Liver (tissue), 8 donors: ENCODE measurements at regions not wholly inside any gene's neighbourhood (a gene's known extent, or its start where the extent isn't known, plus 50 kb on each side); places are given as distances from the start of the nearest gene placed in this dataset.

Experiments
- DNase-seq: peaks from one replicate; pipeline ENCODE4 v3.0.0-alpha.2; 2017; ENCODE audit warnings: low spot score
- H3K27ac ChIP-seq, 2 donors: one replicate each; pipeline ENCODE4 v1.7.0; 2013; ENCODE audit warnings: inconsistent platforms in 2 of 2, low read length in 2 of 2, control low read depth in 1 of 2, low read depth in 1 of 2, mild to moderate bottlenecking in 1 of 2
- H3K27me3 ChIP-seq, 4 donors: one replicate each; pipeline versions ENCODE4 v1.6.1 to v1.7.0; 2013; ENCODE audit warnings: low read length in 3 of 4, inconsistent platforms in 1 of 4, mild to moderate bottlenecking in 1 of 4, moderate library complexity in 1 of 4; ENCODE audit not compliant: control insufficient read depth in 4 of 4, insufficient read depth in 4 of 4
- H3K36me3 ChIP-seq, 4 donors: one replicate each; pipeline versions ENCODE4 v1.6.1 to v1.7.0; 2013; ENCODE audit warnings: low read length in 3 of 4, mild to moderate bottlenecking in 3 of 4, low read depth in 1 of 4, moderate library complexity in 1 of 4; ENCODE audit not compliant: control insufficient read depth in 4 of 4, insufficient read depth in 3 of 4
- H3K4me1 ChIP-seq, 4 donors: one replicate each; pipeline versions ENCODE4 v1.6.1 to v1.7.0; 2013; ENCODE audit warnings: low read length in 3 of 4, mild to moderate bottlenecking in 3 of 4, moderate library complexity in 1 of 4; ENCODE audit not compliant: control insufficient read depth in 4 of 4, insufficient read depth in 4 of 4
- H3K4me3 ChIP-seq, 3 donors: one replicate each; pipeline versions ENCODE4 v1.6.1 to v1.7.0; 2013; ENCODE audit warnings: low read length in 3 of 3, control low read depth in 1 of 3, low read depth in 1 of 3, mild to moderate bottlenecking in 1 of 3
- H3K9ac ChIP-seq, 2 donors: one replicate each; pipeline ENCODE4 v1.7.0; 2013; ENCODE audit warnings: low read length in 2 of 2, mild to moderate bottlenecking in 2 of 2, moderate library complexity in 2 of 2, control low read depth in 1 of 2, low read depth in 1 of 2
- H3K9me3 ChIP-seq, 4 donors: one replicate each; pipeline versions ENCODE4 v1.6.1 to v1.7.0; 2013; ENCODE audit warnings: low read length in 3 of 4; ENCODE audit not compliant: control insufficient read depth in 4 of 4
- CTCF ChIP-seq: fragments of 150-350 bp; IDR thresholded peaks from 2 replicates; pipeline ENCODE4 v1.5.1; 2017; ENCODE audit warnings: improper control_type of control experiment, low read depth, low read length; ENCODE audit not compliant: missing input control
- EGR1 ChIP-seq, 2 donors: IDR thresholded peaks; 2 replicates each; pipeline ENCODE4 v1.6.1; 2016 to 2018; ENCODE audit warnings: antibody characterized with exemption in 2 of 2, low read depth in 2 of 2
- FOXA2 ChIP-seq: IDR thresholded peaks from 2 replicates; pipeline ENCODE4 v1.6.1; 2016; ENCODE audit warnings: antibody characterized with exemption
- GABPA ChIP-seq, 2 donors: IDR thresholded peaks in 1 of 2; conservative IDR thresholded peaks in 1 of 2; 2 replicates each; pipeline ENCODE4 v1.6.1; 2016; ENCODE audit warnings: antibody characterized with exemption in 2 of 2, mild to moderate bottlenecking in 1 of 2, moderate library complexity in 1 of 2
- HNF4G ChIP-seq: IDR thresholded peaks from 2 replicates; pipeline ENCODE4 v1.6.1; 2016; ENCODE audit warnings: antibody characterized with exemption
- JUND ChIP-seq, 2 donors: IDR thresholded peaks; 2 replicates each; pipeline ENCODE4 v1.6.1; 2016; ENCODE audit warnings: antibody characterized with exemption in 2 of 2
- MAX ChIP-seq: IDR thresholded peaks from 2 replicates; pipeline ENCODE4 v1.6.1; 2016; ENCODE audit warnings: antibody characterized with exemption
- RAD21 ChIP-seq, 2 donors: IDR thresholded peaks; 2 replicates each; pipeline ENCODE4 v1.6.1; 2016; ENCODE audit warnings: antibody characterized with exemption in 2 of 2, mild to moderate bottlenecking in 2 of 2
- REST ChIP-seq: IDR thresholded peaks from 2 replicates; pipeline ENCODE4 v1.6.1; 2016; ENCODE audit warnings: antibody characterized with exemption, mild to moderate bottlenecking
- RXRA ChIP-seq, 2 donors: IDR thresholded peaks; 2 replicates each; pipeline ENCODE4 v1.6.1; 2017 to 2018; ENCODE audit warnings: antibody characterized with exemption in 2 of 2, mild to moderate bottlenecking in 1 of 2
- SP1 ChIP-seq: IDR thresholded peaks from 2 replicates; pipeline ENCODE4 v1.6.1; 2018; ENCODE audit warnings: antibody characterized with exemption, mild to moderate bottlenecking
- TAF1 ChIP-seq: conservative IDR thresholded peaks from 2 replicates; pipeline ENCODE4 v1.6.1; 2016; ENCODE audit warnings: antibody characterized with exemption, mild to moderate bottlenecking
- ZBTB33 ChIP-seq: IDR thresholded peaks from 2 replicates; pipeline ENCODE4 v1.6.1; 2016; ENCODE audit warnings: antibody characterized with exemption
- WGBS: extraction: QIAGEN DNeasy Blood & Tissue Kit; methylation state at CpG from one replicate; pipeline ENCODE4 v1.1.7; 2013; 5-methylcytosine and 5-hydroxymethylcytosine counted together
- donor health status: healthy.
- donor health status: healthy.
- donor health status: healthy.
- donor health status: healthy.
- donor health status: healthy.

GRCh38 chr4:100593935-100594334 lies 76.1 kb upstream of the EMCN start (continued):
- TF ChIP-seq REST (no peak), SP1 (no peak), CTCF (no peak)

- 59% methylated on average over 7 of the region's 7 CpGs for WGBS
- no peaks in the 10 kb centered on the region for H3K9me3 ChIP-seq
- TF ChIP-seq SP1 (no peak), REST (no peak), FOXA2 (no peak), ZBTB33 (no peak), HNF4G (no peak), GABPA (IDR thresholded peaks at IDR 0.05 in 1 of 2, conservative IDR thresholded peaks at IDR 0.05 in 1 of 2) (no peak), RAD21 (IDR thresholded peaks at IDR 0.05) (no peak), EGR1 (IDR thresholded peaks at IDR 0.05; ENCODE audit: low read depth in 2 of 2) (no peak), RXRA (IDR thresholded peaks at IDR 0.05) (no peak), TAF1 (no peak), JUND (IDR thresholded peaks at IDR 0.05) (no peak), MAX (no peak)
- H3K36me3 ChIP-seq: no peaks in the 10 kb centered on the region
- no peak overlapping the region for H3K27ac ChIP-seq
- H3K27me3 ChIP-seq: no peaks in the 10 kb centered on the region
- no peak for DNase-seq
- H3K9ac ChIP-seq: no peak overlapping the region
- H3K4me3 ChIP-seq: no peak overlapping the region
- no peaks in the 10 kb centered on the region for H3K4me1 ChIP-seq
Observed at GRCh38 chr4:100591161-100591876, 73.5 kb upstream of the EMCN start.
